ENCODE measurements at regions not wholly inside any gene's neighbourhood (a gene's known extent, or its start where the extent isn't known, plus 50 kb on each side); places are given as distances from the start of the nearest gene placed in this dataset.

GRCh38 chr7:46927131-46927810 is 654.6 kb downstream of the TNS3 start:
- no peak for TF ChIP-seq CTCF (IDR thresholded peaks at IDR 0.05)
- no peak for TF ChIP-seq EZH2 (IDR thresholded peaks at IDR 0.05; ENCODE audit: borderline replicate concordance, insufficient read depth, low read depth, low read length, poor library complexity, severe bottlenecking)
